ENCODE measurements at regions not wholly inside any gene's neighbourhood (a gene's known extent, or its start where the extent isn't known, plus 50 kb on each side); places are given as distances from the start of the nearest gene placed in this dataset.
"Not testable (repeated sequence)": the region's sequence is repeated elsewhere in the genome, so short reads cannot be mapped to it uniquely, and the experiment has no call there.

- intact Hi-C loops (cut with DNase I): no loop called here
- H3K4me3 ChIP-seq: no peak overlapping the region
- no peaks in the 10 kb centered on the region for H3K27me3 ChIP-seq (replicated peaks; ENCODE audit: insufficient read depth)
- no peaks in the 10 kb centered on the region for H3K9me3 ChIP-seq
- TF ChIP-seq POLR2AphosphoS5 (IDR thresholded peaks at IDR 0.05): no peak
- TF ChIP-seq POLR2A (IDR thresholded peaks at IDR 0.05): no peak
- no peak for TF ChIP-seq CTCF (IDR thresholded peaks at IDR 0.05)
- H3K27ac ChIP-seq: no peak overlapping the region
- 80% methylated on average over 5 of the region's 5 CpGs for WGBS
- no peaks in the 10 kb centered on the region for H3K4me1 ChIP-seq (replicated peaks)
- no peak for DNase-seq (ENCODE audit: low spot score)
- no peaks in the 10 kb centered on the region for H3K36me3 ChIP-seq
These were observed 304.9 kb downstream of the CD109 start for GRCh38 chr6:74000666-74001490.

DNA sequence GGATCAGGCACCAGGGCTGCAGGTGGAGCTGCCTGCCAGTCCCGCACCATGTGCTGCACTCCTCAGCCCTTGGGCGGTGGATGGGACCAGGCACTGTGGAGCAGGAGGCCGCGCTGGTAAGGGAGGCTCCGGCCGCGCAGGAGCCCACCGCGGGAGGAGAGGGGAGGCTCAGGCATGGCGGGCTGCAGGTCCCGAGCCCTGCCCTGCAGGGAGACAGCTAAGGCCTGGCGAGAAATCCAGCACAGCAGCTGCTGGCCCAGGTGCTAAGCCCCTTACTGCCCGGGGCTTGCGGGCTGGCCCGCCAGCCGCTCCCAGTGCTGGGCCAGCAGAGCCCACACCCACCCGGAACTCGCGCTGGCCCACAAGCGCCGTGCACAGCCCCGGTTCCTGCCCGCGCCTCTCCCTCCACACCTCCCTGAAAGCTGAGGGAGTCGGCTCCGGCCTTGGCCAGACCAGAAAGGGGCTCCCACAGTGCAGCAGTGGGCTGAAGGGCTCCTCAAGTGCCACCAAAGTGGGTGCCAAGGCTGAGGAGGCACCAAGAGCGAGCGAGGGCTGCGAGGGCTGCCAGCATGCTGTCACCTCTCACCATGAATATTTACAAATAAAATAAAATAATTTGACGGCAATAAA, 294.7 kb downstream of the CD109 start:
- H3K4me1 ChIP-seq (replicated peaks); H3K36me3 ChIP-seq; H3K27me3 ChIP-seq (replicated peaks; ENCODE audit: insufficient read depth); DNase-seq (ENCODE audit: low spot score); intact Hi-C loops (cut with DNase I); H3K27ac ChIP-seq; H3K9me3 ChIP-seq; H3K4me3 ChIP-seq: not testable (repeated sequence)
- WGBS: 98% methylated on average over 26 of the region's 30 CpGs

DNA sequence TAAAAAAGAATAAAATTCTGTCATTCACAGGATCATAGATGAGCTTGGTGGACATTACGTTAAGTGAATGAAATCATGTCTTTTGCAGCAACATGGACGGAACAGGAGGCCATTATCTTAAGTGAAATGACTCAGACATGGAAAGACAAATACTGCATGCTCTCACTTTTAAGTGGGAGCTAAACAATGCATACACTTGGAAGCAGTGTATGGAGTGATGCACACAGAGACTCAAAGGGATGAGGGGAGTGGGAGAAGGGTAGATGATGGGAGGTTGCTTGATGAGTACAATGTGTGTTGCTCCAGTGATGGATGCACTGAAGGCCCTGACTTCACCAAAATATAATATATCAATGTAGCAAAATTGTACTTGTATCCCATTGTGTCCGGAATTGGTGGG, 293.4 kb downstream of the CD109 start:
- H3K4me1 ChIP-seq (replicated peaks): no peaks in the 10 kb centered on the region
- 91% methylated on average over 3 of the region's 3 CpGs for whole genome bisulfite sequencing
- intact Hi-C loops (cut with DNase I): no loop called here
- DNase-seq (ENCODE audit: low spot score): no peak
- H3K4me3 ChIP-seq: no peak overlapping the region
- no peak overlapping the region for H3K27ac ChIP-seq
- TF ChIP-seq CTCF (IDR thresholded peaks at IDR 0.05) (no peak), POLR2A (IDR thresholded peaks at IDR 0.05) (no peak), POLR2AphosphoS5 (IDR thresholded peaks at IDR 0.05) (no peak)
- no peaks in the 10 kb centered on the region for H3K36me3 ChIP-seq
- H3K27me3 ChIP-seq (replicated peaks; ENCODE audit: insufficient read depth): no peaks in the 10 kb centered on the region
- no peaks in the 10 kb centered on the region for H3K9me3 ChIP-seq

DNA sequence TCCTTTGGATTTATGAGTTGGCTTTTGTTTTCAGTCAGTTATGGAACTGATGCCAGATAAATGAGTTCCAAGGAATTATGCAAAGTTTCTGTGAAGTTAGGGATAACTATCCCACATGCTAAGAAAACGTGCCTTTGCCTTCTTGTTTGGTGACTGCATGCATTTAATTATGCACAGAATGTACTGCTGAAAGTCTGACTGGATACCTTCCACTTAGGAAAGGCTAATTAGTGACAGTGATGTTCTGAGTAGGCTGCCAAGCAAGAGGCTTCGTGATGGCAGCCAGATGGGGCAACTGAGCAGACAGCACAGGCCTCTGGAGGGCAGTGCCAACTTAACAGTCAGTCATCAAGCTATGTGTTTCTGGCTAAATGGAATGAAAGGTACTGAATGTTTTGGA, 289.9 kb downstream of the CD109 start:
- Histone ChIP-seq H3K9me3 (no peaks in the 10 kb centered on the region), H3K4me1 (replicated peaks) (no peaks in the 10 kb centered on the region), H3K27me3 (replicated peaks; ENCODE audit: insufficient read depth) (no peaks in the 10 kb centered on the region), H3K4me3 (no peak overlapping the region), H3K36me3 (no peaks in the 10 kb centered on the region), H3K27ac (no peak overlapping the region)
- 46% methylated on average over 2 of the region's 2 CpGs for WGBS
- DNase-seq (ENCODE audit: low spot score): no peak
- intact Hi-C loops (cut with DNase I): no loop called here
- no peak for TF ChIP-seq CTCF (IDR thresholded peaks at IDR 0.05)
- TF ChIP-seq POLR2AphosphoS5 (IDR thresholded peaks at IDR 0.05): no peak
- TF ChIP-seq POLR2A (IDR thresholded peaks at IDR 0.05): no peak

DNA sequence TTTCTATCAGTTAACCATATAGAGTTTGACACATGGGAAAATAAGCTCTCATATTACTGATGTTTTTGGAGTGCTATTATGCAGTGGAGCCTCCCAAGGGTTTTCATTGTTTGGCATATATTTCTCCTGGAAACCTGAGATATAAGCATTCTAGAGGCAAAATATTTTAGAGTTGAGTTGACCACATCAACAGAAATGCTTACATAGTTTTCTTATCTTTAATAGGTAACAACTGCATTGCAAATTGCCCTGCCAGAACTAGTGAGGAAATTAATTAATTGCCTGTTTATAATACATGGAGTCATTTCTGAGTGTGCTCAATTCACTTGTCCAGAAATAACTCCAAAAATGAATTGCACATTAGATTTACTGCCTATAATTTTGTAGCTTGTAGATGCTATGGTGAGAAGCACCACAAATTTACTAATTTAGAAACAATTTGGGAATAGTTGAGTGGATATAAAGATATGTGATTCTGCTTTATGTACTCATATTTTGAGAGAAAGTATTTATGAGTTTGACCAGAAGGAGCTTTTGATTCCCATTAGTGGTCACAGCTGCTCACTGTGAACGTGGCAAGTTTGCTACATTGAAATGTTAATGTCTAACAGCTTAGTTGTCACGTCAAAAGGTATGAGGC, 288.7 kb downstream of the CD109 start:
- H3K27ac ChIP-seq: no peak overlapping the region
- 65% methylated on average over 2 of the region's 2 CpGs for WGBS
- no peak for TF ChIP-seq POLR2AphosphoS5 (IDR thresholded peaks at IDR 0.05)
- intact Hi-C loops (cut with DNase I): no loop called here
- H3K4me1 ChIP-seq (replicated peaks): no peaks in the 10 kb centered on the region
- no peaks in the 10 kb centered on the region for H3K36me3 ChIP-seq
- DNase-seq (ENCODE audit: low spot score): no peak
- H3K27me3 ChIP-seq (replicated peaks; ENCODE audit: insufficient read depth): no peaks in the 10 kb centered on the region
- no peak overlapping the region for H3K4me3 ChIP-seq
- H3K9me3 ChIP-seq: no peaks in the 10 kb centered on the region
